AG20443 (cell line): ENCODE measurements at regions not wholly inside any gene's neighbourhood (a gene's known extent, or its start where the extent isn't known, plus 50 kb on each side); places are given as distances from the start of the nearest gene placed in this dataset.
"Not testable (repeated sequence)": the region's sequence is repeated elsewhere in the genome, so short reads cannot be mapped to it uniquely, and the experiment has no call there.

Experiments used
- DNase-seq: peaks from one replicate; pipeline ENCODE4 v3.0.0; 2012; ENCODE audit warnings: low spot score, mixed read lengths

DNA sequence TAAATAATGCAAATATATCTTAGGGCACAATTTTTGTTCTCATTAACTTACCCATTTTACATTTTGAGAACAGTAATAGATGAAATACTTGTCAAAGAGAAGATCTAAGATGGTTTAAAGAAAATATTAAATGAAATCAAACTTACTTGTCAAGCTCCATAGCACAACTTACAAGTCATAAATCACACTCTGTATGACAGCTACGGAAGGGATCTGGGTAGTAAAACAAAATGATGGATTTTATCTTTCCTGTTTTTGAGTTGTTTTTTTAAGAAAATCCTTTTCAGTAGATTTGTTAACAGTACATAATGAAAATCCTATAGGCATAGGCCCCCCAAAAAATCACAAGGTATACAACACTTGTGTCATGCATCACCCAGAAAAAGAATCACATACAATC, 84.4 kb upstream of the ANTXRL start:
- DNase-seq, result not testable (repeated sequence)

DNA sequence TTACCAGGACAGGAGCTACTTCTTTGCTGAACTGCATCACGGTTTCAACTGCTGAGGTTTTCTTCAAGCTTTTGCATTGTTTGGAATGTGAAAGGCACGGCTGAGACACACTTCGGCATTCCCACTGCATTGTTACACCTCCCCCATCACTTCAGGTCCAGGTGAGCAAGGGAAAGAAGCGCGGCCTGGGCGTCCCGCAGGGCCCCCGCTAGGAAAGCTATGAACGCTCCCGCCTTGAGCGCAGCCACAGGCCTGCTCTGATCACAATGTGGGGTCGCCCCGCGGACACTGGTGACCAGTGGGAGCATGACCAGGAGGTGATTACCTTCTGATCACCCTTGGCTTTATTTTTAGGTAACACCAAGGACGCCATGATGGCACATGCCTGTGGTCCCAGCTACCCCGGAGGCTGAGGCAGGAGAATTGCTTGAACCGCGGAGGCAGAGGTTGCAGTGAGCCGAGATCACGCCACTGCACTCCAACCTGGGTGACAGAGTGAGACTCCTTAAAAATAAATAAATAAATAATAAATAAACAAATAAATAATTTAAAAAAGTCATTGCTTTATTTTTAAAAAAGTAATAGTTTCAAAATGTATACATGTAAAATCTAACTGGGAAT, 82.2 kb upstream of the ANTXRL start:
- not testable (repeated sequence) for DNase-seq

DNA sequence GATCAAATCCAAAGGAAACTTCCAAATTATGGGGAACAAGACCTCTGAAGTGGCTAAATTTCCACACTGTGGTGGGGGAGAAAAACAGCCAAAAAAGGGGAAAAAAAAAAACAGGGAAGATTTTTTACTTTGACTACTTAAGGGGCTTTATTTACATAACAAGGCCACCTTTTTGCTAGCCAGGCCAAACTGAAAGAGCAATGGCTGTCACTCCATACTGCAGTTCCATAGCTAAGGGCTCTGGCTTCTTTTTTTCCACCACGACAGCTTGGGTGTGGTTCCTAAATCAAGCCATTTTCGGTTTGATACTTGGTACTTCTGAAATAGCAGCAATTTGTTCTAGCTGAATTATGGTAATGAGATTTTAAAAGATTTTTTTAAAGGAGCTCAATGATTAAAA, 76.4 kb upstream of the ANTXRL start:
- not testable (repeated sequence) for DNase-seq

DNA sequence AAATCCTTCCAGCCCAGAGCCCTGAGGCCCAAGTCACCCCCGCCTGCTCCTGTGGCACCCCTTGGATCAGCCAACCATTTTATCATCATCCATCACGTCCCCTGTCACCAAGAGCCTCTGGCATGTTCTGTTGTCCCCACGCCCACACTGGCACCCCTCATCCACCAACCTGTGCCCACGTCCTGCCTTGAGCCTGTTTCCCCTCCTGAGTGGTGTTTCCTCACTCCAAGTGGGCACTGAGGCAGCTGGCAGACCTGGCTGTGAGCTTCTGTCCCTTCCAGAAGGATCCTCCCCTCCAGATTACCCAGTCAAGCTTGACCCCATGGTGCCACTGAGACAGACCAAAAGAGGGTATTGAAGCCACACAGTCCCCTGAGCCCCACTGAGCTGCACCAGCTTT, 71.4 kb upstream of the ANTXRL start:
- DNase-seq, result no peak

DNA sequence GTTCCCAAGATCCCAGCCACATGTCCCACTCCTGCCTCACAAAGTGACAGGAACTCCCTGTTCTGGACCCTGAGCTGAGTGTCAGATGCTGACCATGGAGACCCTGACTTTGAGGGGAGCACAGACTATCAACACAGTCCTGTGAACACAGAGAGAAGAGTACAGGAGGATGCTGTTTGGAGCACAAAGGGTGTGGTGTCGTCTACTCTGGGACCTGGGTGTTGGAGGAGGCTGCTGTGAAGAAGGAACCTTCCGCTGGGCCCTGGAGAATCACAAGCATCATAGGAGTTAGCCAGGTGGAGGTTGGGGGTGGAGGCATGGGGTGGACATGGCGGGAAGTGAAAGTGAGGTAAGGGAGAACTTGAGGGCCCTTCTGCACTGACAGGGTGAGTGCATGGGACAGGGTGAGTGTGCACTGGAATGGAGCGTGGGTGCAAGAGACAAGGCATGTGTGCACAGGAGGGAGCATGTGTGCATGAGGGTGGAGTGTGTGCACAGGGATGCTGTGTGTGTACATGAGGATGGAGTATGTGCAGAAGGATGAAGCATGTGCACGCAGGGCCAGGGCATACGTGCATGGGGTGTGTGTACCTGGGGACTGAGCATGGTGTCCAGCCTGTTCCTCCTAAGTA, 70.7 kb upstream of the ANTXRL start:
- DNase-seq, result peak; percentile 7

DNA sequence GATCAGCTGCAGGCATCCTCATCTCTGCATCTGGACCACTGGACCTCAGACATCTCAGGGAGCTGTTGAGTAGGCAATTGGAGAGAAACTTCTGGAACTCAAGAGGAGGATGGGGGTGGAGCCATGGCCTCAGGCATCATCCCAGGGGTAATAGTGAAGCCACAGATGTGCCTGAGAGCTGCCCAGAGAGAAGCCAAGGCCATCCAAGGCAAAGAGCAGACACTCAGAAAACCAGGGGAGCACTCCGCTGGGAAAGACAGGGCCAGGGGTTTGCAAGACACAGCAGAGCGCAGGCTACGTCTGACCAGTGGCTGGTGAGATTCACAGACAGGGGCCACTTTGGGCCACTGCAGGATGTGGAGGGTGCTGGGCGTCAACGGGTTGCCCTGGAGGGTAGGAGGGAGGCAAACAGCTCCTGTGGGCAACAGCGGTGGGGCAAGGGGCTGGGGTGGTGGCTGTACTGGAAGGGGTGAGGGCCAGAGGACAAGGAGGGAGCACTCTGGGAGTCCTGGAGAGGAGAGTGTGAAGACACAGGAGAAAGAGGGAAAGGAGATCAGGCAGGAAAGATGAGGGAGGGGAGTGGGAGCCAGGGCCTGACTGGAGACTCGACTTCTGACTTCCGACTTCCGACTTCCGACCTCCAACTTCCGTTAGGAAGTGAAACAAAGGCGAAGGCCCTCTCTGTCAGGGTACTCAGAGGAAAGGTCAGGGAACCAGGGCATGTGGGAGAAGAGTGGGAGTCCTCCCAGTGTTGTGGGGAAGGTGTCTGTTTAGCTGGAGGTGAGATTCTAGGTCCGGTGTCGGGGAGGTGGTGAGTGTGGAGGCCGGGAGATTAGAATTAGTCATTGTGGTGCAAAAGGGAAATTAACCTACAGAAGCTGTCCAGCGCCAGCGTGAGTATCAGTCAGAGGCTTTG, 69.7 kb upstream of the ANTXRL start:
- peak; percentile 20 for DNase-seq

DNA sequence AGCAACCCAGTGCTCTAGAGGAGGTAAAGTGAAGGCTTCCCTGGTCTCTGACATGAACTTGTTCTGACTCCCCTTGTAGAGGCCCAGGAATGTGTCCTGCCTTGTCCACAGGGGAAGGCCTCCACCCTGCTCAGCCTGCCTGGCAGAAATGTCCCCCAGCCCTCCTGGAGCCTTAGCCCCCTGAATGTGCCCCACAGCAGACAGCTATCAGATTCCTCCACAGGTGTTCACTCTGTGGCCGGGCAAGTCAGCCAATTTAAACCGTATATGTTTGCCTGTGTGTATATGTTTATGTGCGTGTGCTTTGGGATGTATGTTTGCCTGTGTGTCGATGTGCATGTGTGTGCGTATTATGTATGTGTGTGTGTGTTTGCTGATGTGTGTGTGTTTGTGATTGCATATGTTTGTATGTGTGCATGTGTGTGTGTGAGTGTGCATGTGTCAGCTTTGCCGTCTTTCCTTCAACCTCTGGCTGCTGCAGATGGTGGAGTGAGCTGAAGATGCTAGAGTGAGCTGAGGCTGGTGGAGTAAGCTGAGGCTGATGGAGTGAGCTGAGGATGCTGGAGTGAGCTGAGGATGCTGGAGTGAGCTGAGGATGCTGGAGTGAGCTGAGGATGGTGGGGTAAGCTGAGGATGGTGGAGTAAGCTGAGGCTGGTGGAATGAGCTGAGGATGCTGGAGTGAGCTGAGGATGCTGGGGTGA, 68.9 kb upstream of the ANTXRL start:
- DNase-seq, result no peak

DNA sequence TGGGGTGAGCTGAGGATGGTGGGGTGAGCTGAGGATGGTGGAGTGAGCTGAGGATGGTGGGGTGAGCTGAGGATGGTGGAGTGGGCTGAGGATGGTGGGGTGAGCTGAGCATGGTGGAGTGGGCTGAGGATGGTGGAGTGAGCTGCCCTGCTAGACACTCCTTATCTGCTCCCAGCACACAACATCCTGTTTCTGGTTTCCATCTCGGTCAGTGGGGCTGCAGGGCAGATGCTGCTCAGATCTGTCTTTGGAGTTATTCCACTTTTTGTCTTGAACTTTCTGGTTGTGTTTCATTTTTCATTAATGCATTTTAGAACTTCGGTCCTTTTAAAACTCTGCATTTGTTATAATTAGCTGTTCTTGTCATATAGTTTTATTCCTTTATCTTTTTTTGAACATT, 67.9 kb upstream of the ANTXRL start:
- DNase-seq, result peak; percentile 13

DNA sequence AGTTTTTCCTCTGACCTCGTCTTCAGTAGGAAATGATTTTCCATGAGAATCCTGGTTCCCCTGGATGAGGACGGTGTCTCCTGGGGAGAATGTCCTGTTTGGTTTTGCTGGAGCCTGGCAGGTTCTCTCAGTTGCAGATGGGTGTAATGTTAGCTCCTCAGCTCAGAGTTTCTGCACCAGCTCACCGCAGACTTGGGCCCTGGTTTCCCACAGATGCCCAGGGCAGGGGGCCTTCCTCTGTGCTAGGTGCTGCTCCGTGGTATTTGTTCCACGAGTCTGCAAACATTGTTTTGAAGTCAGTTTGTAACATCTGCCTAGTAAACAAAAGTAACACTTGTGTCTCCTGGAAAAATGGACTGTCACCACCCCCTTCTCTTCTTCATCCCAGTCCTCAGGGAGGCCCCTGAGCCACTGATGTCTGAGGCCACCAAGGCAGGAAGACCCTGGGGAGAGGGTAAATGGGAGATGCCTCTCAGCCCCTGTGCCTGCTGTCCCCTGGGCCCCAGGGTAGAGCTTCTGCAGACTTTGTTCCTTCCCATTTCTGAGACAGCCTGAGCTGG, 67.3 kb upstream of the ANTXRL start:
- DNase-seq, result peak; percentile 1

DNA sequence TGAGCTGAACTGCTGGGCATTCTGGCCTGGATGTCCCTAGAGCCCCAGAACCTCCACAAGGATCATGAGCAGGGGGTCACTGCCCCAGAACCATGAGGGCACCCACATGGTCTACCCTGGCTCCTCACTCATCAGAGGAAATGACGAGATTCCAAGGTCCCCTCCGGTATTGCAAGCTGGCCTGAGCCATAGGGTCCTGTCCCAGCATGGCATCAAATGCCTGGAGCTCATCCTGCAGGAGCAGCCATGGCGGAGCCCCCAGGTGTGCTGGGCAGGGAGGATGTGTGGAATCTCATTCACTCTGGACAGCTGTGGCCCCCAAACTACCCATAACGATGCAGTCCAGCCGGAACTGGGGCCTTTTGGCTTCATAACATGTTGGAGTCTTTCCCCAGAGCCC, 66.6 kb upstream of the ANTXRL start:
- peak; percentile 3 for DNase-seq

DNA sequence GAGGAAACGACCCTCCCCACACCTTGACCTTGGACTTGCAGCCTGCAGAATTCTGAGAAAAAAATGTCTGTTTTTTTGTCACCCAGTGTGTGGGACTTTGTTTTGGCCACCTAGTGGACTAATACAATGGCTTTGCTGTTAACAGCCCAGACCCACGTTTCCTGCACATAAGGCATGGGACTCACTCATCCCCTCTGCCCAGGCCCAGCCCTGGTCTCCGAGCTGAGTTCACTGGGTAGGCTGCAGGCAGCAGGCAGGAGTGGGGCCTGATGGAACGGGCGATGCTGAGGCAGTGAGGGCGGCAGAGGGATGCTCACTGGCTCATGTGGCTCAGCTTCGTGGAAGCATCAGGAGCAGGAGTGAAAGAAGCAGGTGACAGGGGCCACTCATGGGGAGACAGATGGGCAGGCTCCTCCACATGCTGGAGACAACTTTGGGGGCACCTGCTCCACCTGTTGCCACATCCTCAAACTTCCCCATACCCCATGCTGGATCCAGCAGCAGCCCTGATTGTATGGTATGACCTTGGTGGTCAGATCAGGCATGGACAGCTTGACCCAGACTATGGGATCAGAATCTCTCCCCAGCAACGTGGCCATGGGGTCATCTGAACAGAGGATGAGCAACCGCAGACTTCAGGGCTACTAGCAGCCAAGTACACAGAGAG, 65.8 kb upstream of the ANTXRL start:
- peak; percentile 8 for DNase-seq

DNA sequence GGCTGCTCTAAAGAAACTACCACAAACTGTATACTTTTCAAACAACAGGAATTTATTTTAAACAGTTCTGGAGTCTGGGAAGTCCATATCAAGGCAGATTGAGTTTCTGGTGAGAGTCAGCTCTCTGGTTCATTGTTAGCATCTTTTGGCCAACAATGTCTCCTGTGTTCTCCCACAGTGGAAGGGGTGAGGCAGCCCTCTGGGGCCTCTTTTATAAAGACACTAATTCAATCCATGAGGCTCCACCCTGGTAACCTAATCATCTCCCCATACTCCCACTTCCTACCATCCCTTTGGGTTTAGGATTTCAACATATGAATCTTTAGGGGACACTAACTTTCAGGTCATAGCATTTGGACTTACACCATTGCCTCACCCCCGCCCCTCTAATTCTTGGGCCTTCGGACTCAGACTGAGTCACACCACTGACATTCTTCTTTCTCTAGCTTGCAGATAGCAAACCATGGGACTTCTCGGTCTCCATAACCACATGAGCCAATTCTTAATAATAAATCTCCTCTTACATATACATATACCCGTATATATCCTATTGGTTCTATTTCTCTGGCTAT, 64.3 kb upstream of the ANTXRL start:
- peak; percentile 39 for DNase-seq

DNA sequence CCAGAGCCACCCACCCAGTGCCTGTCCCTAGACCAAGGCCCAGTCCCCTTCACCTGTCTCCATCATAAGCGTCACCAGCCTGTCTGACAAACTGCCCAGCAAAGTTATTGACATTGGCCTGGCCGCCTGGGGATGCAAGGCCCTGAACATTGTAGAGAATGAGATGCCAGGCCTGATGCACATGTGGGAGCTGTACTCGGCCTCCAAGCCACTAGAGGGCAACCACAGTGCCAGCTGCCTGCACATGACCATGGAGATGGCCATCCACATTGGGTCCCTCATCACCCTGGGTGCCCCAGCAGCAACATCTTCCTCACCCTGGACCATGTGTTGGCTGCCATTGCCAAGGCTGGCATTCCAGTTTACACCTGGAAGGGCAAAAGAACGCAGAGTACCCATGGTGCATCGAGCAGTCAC, 63.7 kb upstream of the ANTXRL start:
- DNase-seq, result peak; percentile 5

DNA sequence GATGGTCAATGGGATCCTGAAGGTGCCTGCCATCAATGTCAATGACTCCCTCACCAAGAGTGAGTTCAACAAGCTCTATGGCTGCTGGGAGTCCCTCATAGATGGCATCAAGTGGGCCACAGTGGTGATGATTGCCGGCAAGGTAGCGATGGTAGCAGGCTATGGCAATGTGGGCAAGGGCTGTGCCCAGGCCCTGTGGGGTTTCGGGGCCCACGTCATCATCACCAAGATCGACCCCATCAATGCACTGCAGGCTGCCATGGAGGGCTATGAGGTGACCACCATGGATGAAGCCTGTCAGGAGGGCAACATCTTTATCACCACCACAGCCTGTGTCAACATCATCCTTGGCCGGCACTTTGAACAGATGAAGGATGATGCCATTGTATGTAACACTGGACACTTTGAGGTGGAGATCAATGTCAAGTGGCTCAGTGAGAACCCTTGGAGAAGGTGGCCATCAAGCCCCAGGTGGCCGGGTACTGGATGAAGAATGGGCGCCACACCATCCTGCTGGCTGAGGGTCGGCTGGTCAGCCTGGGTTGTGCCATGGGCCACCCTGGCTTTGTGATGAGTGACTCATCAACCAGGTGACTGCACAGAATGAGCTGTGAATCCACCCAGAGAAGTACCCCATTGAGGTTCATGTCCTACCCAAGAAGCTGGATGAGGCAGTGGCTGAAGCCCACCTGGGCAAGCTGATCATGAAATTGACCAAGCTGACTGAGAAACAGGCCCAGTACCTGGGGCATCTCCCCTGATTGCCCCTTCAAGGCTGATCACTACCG, 63.0 kb upstream of the ANTXRL start:
- peak; percentile 1 for DNase-seq

DNA sequence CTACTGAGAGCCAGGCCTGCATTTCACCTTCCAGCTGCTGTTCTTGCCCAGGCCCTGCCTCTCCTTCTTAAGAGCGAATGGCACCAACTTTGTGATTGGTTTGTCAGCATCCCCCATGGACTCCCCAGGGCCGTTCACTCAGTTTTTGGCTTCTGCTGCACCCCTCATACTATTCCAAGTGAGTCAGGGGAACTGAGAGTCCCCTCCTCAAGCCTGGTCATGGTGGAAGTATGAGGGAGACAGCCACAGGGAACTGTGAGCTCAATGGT, 62.4 kb upstream of the ANTXRL start:
- DNase-seq, result no peak

DNA sequence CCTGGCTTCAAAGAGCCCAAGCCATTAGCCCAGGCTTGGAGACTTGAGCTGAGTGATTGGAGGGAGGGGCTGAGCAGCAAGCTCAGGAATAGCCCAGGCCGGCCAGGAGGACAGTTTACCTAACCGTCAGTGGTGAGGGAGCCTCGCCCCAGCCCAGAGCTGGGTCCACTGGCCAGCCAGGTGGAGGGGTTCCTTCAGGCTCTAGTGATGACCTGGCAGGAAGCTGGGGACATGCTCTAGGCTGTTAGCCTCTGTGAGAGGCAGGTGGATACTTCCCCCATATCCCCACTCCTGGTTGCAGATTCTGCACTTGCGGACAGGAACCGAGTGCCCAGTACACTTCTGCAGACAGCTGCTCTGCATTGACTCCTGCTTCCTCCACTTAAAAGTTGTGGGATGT, 61.2 kb upstream of the ANTXRL start:
- DNase-seq, result no peak

DNA sequence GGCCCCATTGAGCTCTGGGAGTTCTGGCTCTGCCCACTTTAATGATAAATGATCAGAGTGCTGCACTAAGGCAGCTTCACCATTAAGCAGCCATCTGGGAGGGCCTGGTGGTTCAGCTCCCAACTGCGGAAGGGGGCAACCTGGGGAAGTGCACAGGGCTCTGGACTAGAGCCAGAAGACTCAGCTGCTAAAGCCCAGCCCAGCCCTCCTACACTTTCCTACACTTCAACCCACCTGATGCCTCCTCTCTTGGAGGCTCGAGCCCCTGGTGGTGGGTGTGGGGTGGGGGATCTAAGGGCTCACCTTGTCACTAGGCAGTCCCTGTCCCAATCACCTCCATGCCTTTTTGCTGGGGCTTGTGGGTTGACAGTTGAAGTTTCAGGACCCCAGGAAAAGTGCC, 60.6 kb upstream of the ANTXRL start:
- DNase-seq, result peak; percentile 1

DNA sequence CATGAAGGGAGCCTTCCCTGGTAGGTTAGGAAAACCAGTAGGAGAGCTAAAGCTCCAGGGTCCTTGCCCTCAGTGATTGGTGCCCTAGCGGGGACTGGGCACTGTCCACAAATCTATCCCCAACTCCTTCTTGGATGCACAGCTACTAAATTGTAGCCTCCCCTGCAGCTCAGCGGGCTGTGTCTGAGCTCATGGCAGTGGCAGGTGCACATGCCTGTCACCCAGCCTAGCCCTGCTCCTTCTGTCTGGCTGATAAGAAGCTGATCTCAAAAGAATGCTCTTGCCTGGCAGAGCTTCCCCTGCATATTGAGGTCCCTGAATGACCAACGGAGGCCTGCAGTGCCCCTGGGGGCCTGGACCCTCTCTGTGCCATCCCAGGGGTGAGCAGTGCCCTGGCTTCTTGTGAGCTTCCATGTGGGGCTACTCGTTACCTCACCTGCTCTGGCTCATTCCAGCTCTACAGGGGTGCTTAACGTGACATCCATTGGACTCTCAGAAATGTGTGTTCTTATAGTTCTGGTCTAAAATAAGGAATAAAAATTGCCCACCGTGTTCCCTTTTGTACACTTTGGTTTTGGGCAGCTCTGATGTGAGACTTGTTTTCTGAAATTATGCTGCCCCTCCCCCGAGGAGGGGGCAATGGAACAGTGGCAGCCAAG, 59.8 kb upstream of the ANTXRL start:
- peak; percentile 5 for DNase-seq

DNA sequence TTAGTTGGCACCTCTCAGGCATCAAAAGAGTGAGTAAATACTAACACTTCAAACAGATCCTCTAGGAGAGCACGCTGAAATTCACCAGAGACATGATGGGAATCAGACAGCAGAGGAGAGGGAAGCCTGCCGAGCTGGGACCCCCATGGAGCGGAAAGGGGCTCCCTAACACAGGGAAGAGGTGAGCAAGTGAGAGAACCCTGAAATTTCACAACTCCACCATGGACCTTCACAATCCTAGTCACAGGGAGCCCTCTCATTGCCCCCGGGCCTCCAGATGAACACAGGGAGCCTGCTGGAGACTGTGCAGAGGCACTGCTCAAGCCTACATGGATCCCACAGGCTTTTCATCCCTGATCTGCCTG, 59.2 kb upstream of the ANTXRL start:
- DNase-seq, result peak; percentile 7

DNA sequence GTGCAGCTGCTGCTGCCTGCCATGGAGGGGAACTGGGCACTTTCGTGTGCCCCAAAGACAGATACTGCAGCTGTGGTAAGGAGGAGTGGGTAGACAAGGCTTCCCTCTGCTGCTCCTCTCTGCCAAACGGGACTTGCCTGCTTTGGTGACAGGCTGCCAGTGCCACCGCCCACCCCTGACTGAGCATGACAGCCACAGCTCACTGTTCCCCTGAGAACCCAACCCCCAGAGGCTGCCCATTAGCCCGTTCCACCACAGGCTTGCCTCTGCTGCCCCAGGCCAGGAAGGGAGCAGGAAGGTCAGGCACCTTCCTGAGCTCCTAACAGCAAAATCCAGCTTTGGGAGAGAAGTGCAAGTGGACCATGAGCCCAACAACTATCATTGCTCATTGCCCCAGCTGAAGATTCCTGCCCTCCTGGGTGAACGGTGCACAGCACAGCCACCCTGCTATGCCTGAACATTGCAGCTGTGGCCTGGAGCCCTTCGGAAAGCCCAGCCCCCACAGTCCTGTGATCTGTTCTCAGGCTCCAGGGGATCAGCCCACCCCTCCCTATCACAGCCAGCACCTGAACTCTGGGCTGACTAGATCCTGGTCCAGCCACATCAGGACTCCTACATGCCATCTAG, 58.7 kb upstream of the ANTXRL start:
- no peak for DNase-seq
